Activated T-cell treated with anti-CD3 and anti-CD28 coated beads, Interleukin-2, amount 50 U/mL, for 24 hours (primary cell): ENCODE measurements at regions not wholly inside any gene's neighbourhood (a gene's known extent, or its start where the extent isn't known, plus 50 kb on each side); places are given as distances from the start of the nearest gene placed in this dataset.

Source experiments
- DNase-seq: peaks from one replicate; pipeline ENCODE4 v3.0.0-alpha.2; 2020
- H3K27ac Mint-ChIP-seq: 2 replicates; pipeline ENCODE4 v1.8.0; 2020; ENCODE audit warnings: mild to moderate bottlenecking, mixed read lengths
- H3K27me3 Mint-ChIP-seq: 2 replicates; pipeline ENCODE4 v1.8.0; 2020; ENCODE audit warnings: mixed read lengths
- H3K36me3 Mint-ChIP-seq: 2 replicates; pipeline ENCODE4 v1.8.0; 2020; ENCODE audit warnings: low read depth, mixed read lengths
- H3K4me1 Mint-ChIP-seq: 2 replicates; pipeline ENCODE4 v1.8.0; 2020; ENCODE audit warnings: low read depth, mixed read lengths
- H3K4me3 Mint-ChIP-seq: 2 replicates; pipeline ENCODE4 v1.8.0; 2020; ENCODE audit warnings: mild to moderate bottlenecking, moderate library complexity, mixed read lengths
- H3K9me3 Mint-ChIP-seq: 2 replicates; pipeline ENCODE4 v1.8.0; 2020; ENCODE audit warnings: mixed read lengths

GRCh38 chr4:15340902-15341732 lies 86.7 kb upstream of the C1QTNF7 start:
- Mint-ChIP-seq H3K27me3 (peaks cover 11% of the 10 kb centered on the region), H3K9me3 (no peaks in the 10 kb centered on the region), H3K4me1 (no peaks in the 10 kb centered on the region)

GRCh38 chr4:15341733-15342300 lies 86.0 kb upstream of the C1QTNF7 start:
- DNase-seq, result no peak
- no peak overlapping the region for H3K4me3 Mint-ChIP-seq
- H3K27me3 Mint-ChIP-seq, result peaks cover 8% of the 10 kb centered on the region
- H3K36me3 Mint-ChIP-seq, result no peaks in the 10 kb centered on the region
- no peak overlapping the region for H3K27ac Mint-ChIP-seq
- no peaks in the 10 kb centered on the region for H3K4me1 Mint-ChIP-seq
- no peaks in the 10 kb centered on the region for H3K9me3 Mint-ChIP-seq

More at GRCh38 chr4:15340902-15341732, 86.7 kb upstream of the C1QTNF7 start:
- no peak overlapping the region for H3K4me3 Mint-ChIP-seq
- H3K36me3 Mint-ChIP-seq, result no peaks in the 10 kb centered on the region
- no peak for DNase-seq
- no peak overlapping the region for H3K27ac Mint-ChIP-seq

GRCh38 chr4:15343000-15343399 lies 84.8 kb upstream of the C1QTNF7 start:
- Mint-ChIP-seq H3K9me3 (no peaks in the 10 kb centered on the region), H3K27ac (no peak overlapping the region), H3K4me1 (no peaks in the 10 kb centered on the region), H3K4me3 (no peak overlapping the region), H3K36me3 (no peaks in the 10 kb centered on the region), H3K27me3 (peaks cover 8% of the 10 kb centered on the region)
- no peak for DNase-seq

GRCh38 chr4:15343581-15343980 lies 84.3 kb upstream of the C1QTNF7 start:
- Mint-ChIP-seq H3K27me3 (peaks cover 8% of the 10 kb centered on the region), H3K36me3 (no peaks in the 10 kb centered on the region), H3K4me1 (no peaks in the 10 kb centered on the region), H3K4me3 (no peak overlapping the region), H3K9me3 (no peaks in the 10 kb centered on the region), H3K27ac (no peak overlapping the region)
- no peak for DNase-seq

GRCh38 chr4:15344041-15344440 lies 83.8 kb upstream of the C1QTNF7 start:
- Mint-ChIP-seq H3K4me3 (no peak overlapping the region), H3K36me3 (no peaks in the 10 kb centered on the region), H3K4me1 (peaks cover under 1% of the 10 kb centered on the region), H3K27ac (no peak overlapping the region), H3K27me3 (peaks cover 8% of the 10 kb centered on the region), H3K9me3 (no peaks in the 10 kb centered on the region)
- DNase-seq, result no peak

GRCh38 chr4:15345134-15345533 lies 82.7 kb upstream of the C1QTNF7 start:
- Mint-ChIP-seq H3K36me3 (no peaks in the 10 kb centered on the region), H3K9me3 (no peaks in the 10 kb centered on the region), H3K4me1 (peaks cover 8% of the 10 kb centered on the region), H3K27ac (no peak overlapping the region), H3K27me3 (peaks cover 5% of the 10 kb centered on the region), H3K4me3 (no peak overlapping the region)
- no peak for DNase-seq

GRCh38 chr4:15348236-15348635 lies 79.6 kb upstream of the C1QTNF7 start:
- Mint-ChIP-seq H3K27me3 (no peaks in the 10 kb centered on the region), H3K27ac (no peak overlapping the region), H3K4me1 (peaks cover 8% of the 10 kb centered on the region), H3K36me3 (no peaks in the 10 kb centered on the region), H3K9me3 (no peaks in the 10 kb centered on the region), H3K4me3 (no peak overlapping the region)
- no peak for DNase-seq

GRCh38 chr4:15348695-15349094 lies 79.1 kb upstream of the C1QTNF7 start:
- Mint-ChIP-seq H3K4me1 (peaks cover 8% of the 10 kb centered on the region), H3K27ac (no peak overlapping the region)

GRCh38 chr4:15349531-15349935 lies 78.3 kb upstream of the C1QTNF7 start:
- Mint-ChIP-seq H3K27me3 (no peaks in the 10 kb centered on the region), H3K4me1 (peaks cover 8% of the 10 kb centered on the region), H3K4me3 (no peak overlapping the region), H3K36me3 (no peaks in the 10 kb centered on the region), H3K9me3 (no peaks in the 10 kb centered on the region), H3K27ac (no peak overlapping the region)
- no peak for DNase-seq

More at GRCh38 chr4:15348695-15349094, 79.1 kb upstream of the C1QTNF7 start:
- DNase-seq, result no peak
- no peaks in the 10 kb centered on the region for H3K36me3 Mint-ChIP-seq
- H3K27me3 Mint-ChIP-seq, result no peaks in the 10 kb centered on the region
- no peaks in the 10 kb centered on the region for H3K9me3 Mint-ChIP-seq
- no peak overlapping the region for H3K4me3 Mint-ChIP-seq

GRCh38 chr4:15349965-15350364 lies 77.9 kb upstream of the C1QTNF7 start:
- H3K4me3 Mint-ChIP-seq, result no peak overlapping the region
- peaks cover 8% of the 10 kb centered on the region for H3K4me1 Mint-ChIP-seq
- no peaks in the 10 kb centered on the region for H3K9me3 Mint-ChIP-seq
- no peak overlapping the region for H3K27ac Mint-ChIP-seq
- no peak for DNase-seq
- no peaks in the 10 kb centered on the region for H3K27me3 Mint-ChIP-seq
- H3K36me3 Mint-ChIP-seq, result no peaks in the 10 kb centered on the region

GRCh38 chr4:15352524-15352923 lies 75.3 kb upstream of the C1QTNF7 start:
- H3K4me1 Mint-ChIP-seq, result peaks cover 8% of the 10 kb centered on the region
- no peak overlapping the region for H3K27ac Mint-ChIP-seq
- no peak overlapping the region for H3K4me3 Mint-ChIP-seq
- H3K36me3 Mint-ChIP-seq, result no peaks in the 10 kb centered on the region
- DNase-seq, result no peak
- no peaks in the 10 kb centered on the region for H3K9me3 Mint-ChIP-seq
- no peaks in the 10 kb centered on the region for H3K27me3 Mint-ChIP-seq

GRCh38 chr4:15353207-15353606 lies 74.6 kb upstream of the C1QTNF7 start:
- H3K27me3 Mint-ChIP-seq, result no peaks in the 10 kb centered on the region
- H3K9me3 Mint-ChIP-seq, result no peaks in the 10 kb centered on the region
- no peak overlapping the region for H3K27ac Mint-ChIP-seq

GRCh38 chr4:15354371-15355297 lies 73.2 kb upstream of the C1QTNF7 start:
- Mint-ChIP-seq H3K27ac (no peak overlapping the region), H3K4me1 (peaks cover 2% of the 10 kb centered on the region), H3K27me3 (no peaks in the 10 kb centered on the region), H3K9me3 (no peaks in the 10 kb centered on the region), H3K4me3 (no peak overlapping the region), H3K36me3 (no peaks in the 10 kb centered on the region)
- no peak for DNase-seq

More at GRCh38 chr4:15353207-15353606, 74.6 kb upstream of the C1QTNF7 start:
- no peaks in the 10 kb centered on the region for H3K36me3 Mint-ChIP-seq
- DNase-seq, result no peak
- no peak overlapping the region for H3K4me3 Mint-ChIP-seq
- H3K4me1 Mint-ChIP-seq, result peaks cover 8% of the 10 kb centered on the region

- H3K9me3 Mint-ChIP-seq, result no peaks in the 10 kb centered on the region
- no peak for DNase-seq
Observed at GRCh38 chr4:15361529-15361928, 66.3 kb upstream of the C1QTNF7 start.

More at GRCh38 chr4:15361529-15361928, 66.3 kb upstream of the C1QTNF7 start:
- H3K27me3 Mint-ChIP-seq, result no peaks in the 10 kb centered on the region
- no peak overlapping the region for H3K4me3 Mint-ChIP-seq
- no peaks in the 10 kb centered on the region for H3K36me3 Mint-ChIP-seq
- peaks cover 2% of the 10 kb centered on the region for H3K4me1 Mint-ChIP-seq
- no peak overlapping the region for H3K27ac Mint-ChIP-seq
